ENCODE measurements at regions not wholly inside any gene's neighbourhood (a gene's known extent, or its start where the extent isn't known, plus 50 kb on each side); places are given as distances from the start of the nearest gene placed in this dataset.
"Not testable (repeated sequence)": the region's sequence is repeated elsewhere in the genome, so short reads cannot be mapped to it uniquely, and the experiment has no call there.

- DNase-seq: no peak
Observed at GRCh38 chr2:208819190-208819589, 412.6 kb downstream of the PTH2R start.

GRCh38 chr2:208820014-208820688 is 413.6 kb downstream of the PTH2R start:
- DNase-seq: no peak

- DNase-seq: no peak
Observed at GRCh38 chr2:208827109-208827508, 420.5 kb downstream of the PTH2R start.

DNA sequence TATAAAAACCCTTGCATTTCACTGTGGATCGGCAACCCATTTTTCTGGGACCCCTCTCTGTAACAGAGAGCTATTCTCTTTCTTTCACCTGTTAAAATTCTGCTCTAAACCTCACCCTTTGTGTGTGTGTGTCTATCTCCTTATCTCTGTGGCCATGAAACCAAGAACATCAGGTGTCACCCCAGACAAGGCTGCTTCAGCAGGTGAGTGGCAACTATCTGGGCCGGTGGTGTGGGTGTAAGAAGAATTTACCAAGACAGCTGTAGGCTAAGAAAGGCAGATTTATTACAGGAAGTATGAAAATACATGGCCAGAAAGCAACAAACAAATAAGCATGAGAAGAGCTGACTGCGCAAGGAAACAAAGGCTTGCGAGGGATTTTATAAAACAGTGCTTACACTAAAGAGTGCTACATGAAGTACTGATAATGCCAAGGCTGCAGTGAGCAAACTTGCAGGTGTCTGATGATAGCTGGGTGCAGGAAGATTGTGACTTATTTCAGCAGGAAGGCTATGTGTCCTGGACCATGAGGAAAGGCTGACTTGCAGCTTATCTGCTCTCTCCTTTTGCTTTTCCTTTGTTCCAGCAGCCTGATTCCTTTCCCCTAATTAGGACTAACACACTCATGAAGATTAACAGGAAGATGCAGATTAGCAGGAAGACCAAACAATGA is 421.1 kb downstream of the PTH2R start:
- no peak for DNase-seq

DNA sequence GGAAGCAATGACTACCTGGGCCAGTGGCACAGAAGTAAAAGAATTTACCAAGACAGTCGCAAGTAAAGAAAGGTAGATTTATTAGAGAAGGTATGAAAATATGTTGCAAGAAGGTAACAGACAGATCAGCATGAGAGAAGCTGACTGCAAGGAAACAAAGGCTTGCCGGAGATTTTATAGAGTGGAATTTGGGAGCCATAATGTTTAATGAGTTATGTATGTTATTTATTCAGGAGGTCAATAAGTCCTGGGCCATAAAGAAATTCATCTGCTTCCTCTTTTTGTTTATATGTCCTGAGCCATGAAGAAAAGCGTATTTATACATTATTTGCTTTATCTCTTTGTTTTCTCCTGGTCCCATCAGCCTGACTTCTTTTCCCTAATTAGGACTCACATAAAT is 423.6 kb downstream of the PTH2R start:
- DNase-seq: no peak

- no peak for DNase-seq
Observed at GRCh38 chr2:208847651-208848050, 441.1 kb downstream of the PTH2R start.

- no peak for DNase-seq
Observed at GRCh38 chr2:208854717-208855116, 448.1 kb downstream of the PTH2R start.

DNA sequence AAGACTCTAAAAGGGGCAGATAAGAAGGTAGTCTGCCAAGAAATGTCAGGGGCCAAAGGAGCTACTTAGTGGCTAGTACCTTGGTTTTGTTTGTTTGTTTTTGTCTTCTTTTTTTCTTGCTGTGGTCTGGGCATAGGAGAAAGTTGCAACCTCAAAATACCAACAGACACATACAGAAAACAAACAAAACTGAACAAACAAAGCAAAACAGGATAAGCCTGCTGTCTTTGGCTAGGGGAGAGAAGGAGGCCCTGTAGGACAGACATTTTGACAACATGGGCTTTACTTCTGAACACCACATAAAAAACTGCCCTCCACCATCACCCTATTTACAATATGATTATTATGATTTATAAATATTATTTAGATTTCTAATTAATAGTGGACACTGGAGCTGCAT is 460.8 kb downstream of the PTH2R start:
- no peak for DNase-seq

DNA sequence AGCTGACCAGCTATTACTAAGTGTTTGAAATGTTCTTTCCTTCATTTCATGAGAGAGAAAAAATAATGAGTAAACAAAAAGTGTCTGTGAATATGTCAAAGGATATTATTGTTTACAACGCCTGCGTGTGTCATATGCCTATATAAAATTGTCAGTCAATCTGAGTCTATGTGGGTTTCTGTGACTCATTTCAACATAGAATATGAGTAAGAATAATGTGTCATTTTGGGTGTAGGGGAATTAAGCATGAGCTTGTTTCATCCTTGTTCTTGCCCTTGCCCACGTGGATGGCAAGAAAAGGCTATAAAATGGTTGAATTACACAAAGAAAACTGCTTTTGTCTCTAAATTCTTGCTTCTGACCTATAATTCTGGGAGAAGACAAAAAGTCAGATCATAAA is 466.0 kb downstream of the PTH2R start:
- no peak for DNase-seq

DNA sequence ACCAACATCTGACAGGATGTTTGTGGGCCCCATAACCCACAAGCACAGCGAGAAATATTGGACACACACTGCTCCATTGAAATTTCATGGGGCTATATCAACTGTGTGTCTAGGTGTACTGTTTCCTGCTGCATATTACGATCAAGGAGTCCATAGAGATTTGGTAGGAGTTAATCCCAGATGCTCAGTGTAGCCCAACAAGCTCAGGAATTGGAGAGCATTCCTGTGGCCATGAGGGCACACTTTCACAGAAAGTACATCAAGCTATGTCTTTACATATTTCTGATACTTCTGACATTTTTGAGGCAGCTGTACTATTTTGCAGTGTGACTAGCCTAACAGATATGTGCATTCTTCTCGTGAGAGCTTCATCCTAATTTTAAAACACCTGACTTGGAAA is 473.1 kb downstream of the PTH2R start:
- no peak for DNase-seq

DNA sequence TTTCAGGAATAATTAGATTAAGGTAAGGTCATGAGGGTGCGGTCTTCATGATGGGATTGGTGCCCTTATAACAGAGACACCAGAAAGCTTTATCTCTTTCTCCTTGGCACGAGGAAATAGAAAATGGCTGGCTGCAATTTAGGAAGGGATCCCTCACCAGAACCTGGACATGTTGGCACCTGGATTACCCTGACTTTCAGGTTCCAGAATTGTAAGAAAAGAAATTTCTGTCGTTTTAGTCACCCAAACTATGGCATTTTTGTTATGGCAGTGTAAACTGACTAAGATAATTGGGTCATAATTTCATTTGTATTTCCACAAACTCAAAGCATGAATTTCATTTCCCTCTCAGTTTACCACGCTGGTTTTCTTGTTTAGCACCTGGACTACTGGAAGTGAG is 473.6 kb downstream of the PTH2R start:
- DNase-seq: no peak

DNA sequence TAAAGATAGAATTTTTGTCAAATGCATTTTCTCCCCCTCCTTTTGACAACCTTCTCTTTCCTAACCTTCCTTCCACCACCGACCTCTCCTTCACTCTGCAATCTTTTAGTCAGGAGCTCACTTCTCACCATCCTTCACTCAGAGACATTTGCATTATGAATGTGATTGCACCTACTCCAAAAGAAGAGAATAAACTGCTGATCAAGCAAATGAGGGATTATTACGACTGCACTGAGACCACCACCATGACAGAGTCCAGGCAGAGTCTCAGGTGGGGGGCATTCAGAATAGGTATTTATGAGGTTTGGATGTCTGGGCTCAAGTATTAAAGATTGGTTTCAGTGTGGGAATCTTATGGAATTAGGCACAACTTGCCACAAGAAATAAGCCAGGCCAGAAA is 483.9 kb downstream of the PTH2R start:
- DNase-seq: no peak

DNA sequence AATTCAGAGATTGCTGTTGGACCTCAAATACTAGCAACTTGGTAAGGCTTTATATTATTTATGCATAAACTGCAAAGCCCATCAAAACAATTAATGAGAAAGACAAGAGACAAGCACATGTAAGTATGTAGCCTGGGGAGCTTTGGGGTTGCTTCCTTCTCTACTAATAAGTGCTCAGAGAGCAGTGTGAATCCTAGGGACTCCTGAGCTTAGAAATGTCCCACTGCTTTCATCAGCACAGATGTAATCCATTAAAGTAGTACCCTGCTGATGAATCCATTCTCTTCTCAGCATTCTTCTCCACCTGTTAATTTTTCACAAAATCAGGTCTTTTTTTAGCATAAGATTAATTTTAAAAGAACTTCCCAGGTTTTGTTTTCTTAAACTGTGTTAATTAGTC is 485.6 kb downstream of the PTH2R start:
- no peak for DNase-seq

DNA sequence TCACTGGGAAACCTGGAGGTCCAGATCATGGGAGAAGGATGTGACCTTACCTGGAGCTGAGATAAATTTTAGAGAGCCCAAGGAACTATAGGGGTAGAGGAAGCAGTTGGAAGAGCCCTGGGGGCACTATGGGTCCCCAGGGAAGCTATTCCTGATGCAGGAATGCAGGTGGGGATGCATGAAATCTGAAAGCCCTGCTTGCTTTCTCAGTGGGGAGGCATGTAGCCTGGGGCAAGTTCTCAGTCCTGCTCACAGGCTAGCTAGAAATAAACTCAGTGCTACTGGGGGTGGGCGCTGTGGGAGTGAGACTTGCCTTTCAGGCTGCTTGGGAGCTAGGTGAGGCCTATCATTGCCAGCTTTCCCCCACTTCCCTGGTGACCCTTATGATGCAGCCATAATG is 499.7 kb downstream of the PTH2R start:
- DNase-seq: no peak

GRCh38 chr2:208915401-208915800 is 508.4 kb upstream of the MAP2 start:
- no peak for DNase-seq

DNA sequence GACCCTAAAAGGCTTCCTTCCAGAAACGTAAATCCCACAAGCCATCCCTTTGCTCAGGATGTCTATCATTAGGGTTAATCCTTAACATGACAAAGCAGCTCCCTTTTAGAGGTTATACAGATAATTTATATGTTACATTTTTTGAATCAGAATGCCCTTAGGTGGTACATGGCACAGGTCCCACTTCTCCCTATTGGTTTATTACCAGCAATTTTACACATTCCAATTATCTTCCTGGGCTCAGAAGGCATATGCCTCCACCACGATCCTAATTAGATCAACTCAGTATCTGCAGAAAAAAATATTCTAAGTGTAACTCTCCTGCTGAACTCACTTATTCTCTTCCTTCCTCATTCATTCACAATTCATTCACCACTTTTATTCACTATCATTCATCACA is 507.0 kb upstream of the MAP2 start:
- DNase-seq: no peak

DNA sequence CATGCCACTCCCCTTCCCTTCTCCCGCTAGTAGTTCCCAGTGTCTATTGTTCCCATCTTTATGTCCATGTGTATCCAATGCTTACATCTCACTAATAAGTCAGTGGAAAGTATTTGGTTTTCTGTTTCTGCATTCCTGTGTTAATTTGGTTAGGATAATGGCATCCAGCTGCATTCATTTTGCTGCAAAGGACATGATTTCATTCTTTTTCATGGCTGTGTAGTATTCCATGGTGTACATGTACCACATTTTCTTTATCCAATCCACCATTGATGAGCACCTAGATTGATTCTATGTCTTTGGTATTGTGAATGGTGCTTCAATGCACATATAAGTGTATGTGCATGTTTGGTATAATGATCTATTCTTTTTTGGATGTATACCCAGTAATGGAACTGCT is 502.5 kb upstream of the MAP2 start:
- DNase-seq: not testable (repeated sequence)

DNA sequence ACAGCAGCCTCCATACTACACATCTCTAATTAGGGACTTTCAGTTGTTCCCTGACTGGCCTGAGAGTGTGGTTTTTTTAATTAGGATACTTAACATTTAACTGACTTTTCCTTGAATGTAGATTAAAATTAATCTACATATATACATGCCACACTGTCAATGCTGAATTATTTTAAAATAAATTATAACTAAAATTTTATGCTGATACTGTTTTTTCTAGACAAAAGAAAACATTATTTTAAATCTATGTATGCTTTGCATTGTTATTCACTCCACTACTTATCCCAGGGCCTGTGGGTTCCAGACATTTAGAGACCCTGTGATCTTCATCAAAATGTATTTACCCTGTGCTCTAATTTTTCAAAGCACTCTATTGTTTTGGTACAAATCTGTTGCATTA is 496.0 kb upstream of the MAP2 start:
- DNase-seq: no peak

DNA sequence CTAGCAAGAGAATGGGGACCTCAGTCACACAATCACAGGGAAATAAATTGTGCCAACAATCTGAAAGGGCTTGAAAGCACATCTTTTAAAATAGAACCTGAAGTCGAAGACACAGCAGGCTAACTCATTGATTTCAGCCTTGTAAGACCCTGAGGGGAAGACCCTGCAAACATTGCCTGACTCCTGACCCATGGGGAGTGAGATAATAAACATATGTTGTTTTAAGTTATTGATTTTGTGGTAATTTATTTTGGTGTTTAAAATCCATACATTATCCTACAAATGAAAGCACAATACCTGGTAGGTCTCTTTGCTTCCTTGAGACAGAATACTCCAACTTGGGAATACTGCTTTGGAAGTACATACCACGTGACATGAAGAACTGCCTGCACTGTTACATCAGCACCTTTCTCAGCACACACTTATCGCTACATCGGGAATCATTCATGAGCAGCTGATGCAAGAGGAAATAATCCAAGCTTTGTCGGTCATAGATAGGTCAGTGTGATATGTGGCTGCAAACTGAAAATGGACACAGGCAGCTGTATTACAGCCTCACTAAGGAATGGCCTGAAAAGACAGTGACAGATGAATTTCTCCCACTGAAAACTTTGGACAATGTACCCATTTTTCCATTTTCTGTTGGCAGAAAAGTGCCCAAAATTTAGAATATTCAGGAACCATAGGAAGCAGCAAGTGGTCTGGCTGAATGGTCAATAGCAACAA is 494.5 kb upstream of the MAP2 start:
- DNase-seq: no peak

- no peak for DNase-seq
Observed at GRCh38 chr2:208929894-208930427, 493.9 kb upstream of the MAP2 start.

- no peak for DNase-seq
Observed at GRCh38 chr2:208935531-208935930, 488.3 kb upstream of the MAP2 start.

DNA sequence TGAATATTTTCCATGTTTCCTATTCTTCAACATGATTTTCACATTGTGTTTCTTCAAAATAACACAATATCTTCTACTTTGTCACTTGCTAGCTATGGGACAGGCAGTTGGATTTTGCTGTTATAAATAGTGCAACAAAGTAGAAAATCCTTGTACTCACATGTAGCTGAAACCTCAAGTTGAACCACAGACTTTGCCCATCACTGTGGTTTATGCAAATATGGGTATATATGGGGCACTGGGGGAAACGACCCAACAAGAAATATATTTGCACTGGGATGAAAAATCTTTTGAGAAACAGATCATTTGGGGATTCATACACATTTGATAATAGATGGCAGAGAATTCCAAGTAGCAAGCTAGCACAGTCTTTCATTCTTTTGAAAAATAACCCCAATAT is 486.3 kb upstream of the MAP2 start:
- no peak for DNase-seq

- no peak for DNase-seq
Observed at GRCh38 chr2:208939852-208940251, 484.0 kb upstream of the MAP2 start.

GRCh38 chr2:208945719-208946256 is 478.1 kb upstream of the MAP2 start:
- no peak for DNase-seq
